ENCODE measurements at regions not wholly inside any gene's neighbourhood (a gene's known extent, or its start where the extent isn't known, plus 50 kb on each side); places are given as distances from the start of the nearest gene placed in this dataset.
"Not testable (repeated sequence)": the region's sequence is repeated elsewhere in the genome, so short reads cannot be mapped to it uniquely, and the experiment has no call there.

DNA sequence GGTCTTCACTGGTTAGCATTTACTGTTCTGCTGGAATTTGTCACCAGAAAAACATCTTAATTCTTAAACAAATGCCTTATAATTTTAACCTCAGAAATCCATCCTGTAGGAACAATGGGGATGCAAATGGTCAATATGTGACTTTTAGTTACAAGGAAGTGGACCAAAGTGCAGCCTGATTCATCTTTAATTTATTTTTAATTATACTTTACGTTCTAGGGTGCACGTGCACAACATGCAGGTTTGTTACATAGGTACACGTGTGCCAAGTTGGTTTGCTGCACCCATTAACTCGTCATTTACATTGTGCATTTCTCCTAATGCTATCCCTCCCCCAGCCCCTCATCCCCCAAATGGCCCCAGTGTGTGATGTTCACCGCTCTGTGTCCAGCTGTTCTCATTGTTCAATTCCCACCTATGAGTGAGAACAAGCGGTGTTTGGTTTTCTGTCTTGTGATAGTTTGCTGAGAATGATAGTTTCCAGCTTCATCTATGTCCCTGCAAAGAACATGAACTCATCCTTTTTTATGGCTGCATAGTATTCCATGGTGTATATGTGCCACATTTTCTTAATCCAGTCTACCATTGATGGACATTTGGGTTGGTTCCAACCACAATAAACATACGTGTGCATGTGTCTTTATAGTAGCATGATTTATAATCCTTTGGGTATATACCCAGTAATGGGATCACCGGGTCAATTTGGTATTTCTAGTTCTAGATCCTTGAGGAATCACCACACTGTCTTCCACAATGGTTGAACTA is 262.5 kb upstream of the PTGER4 start:
- TF ChIP-seq, protein P1, sequence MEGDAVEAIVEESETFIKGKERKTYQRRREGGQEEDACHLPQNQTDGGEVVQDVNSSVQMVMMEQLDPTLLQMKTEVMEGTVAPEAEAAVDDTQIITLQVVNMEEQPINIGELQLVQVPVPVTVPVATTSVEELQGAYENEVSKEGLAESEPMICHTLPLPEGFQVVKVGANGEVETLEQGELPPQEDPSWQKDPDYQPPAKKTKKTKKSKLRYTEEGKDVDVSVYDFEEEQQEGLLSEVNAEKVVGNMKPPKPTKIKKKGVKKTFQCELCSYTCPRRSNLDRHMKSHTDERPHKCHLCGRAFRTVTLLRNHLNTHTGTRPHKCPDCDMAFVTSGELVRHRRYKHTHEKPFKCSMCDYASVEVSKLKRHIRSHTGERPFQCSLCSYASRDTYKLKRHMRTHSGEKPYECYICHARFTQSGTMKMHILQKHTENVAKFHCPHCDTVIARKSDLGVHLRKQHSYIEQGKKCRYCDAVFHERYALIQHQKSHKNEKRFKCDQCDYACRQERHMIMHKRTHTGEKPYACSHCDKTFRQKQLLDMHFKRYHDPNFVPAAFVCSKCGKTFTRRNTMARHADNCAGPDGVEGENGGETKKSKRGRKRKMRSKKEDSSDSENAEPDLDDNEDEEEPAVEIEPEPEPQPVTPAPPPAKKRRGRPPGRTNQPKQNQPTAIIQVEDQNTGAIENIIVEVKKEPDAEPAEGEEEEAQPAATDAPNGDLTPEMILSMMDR (optimal IDR thresholded peaks at IDR 0.05 in 1 of 3, IDR thresholded peaks at IDR 0.05 in 1 of 3, conservative IDR thresholded peaks at IDR 0.05 in 1 of 3; ENCODE audit: extremely low read depth in 1 of 3, insufficient read depth in 2 of 3, low read length in 3 of 3), result not testable (repeated sequence)
- not testable (repeated sequence) for TF ChIP-seq EZH2 (IDR thresholded peaks at IDR 0.05; ENCODE audit: low read length)
